GM21528 (cell line): ENCODE measurements at regions not wholly inside any gene's neighbourhood (a gene's known extent, or its start where the extent isn't known, plus 50 kb on each side); places are given as distances from the start of the nearest gene placed in this dataset.

Source experiments
- ATAC-seq: cut with Tn5 transposase; IDR thresholded peaks from one replicate; pipeline ENCODE4 v1.9.1; 2021; ENCODE audit warnings: mild to moderate bottlenecking, moderate library complexity; ENCODE audit not compliant: unreplicated experiment, low FRiP score

DNA sequence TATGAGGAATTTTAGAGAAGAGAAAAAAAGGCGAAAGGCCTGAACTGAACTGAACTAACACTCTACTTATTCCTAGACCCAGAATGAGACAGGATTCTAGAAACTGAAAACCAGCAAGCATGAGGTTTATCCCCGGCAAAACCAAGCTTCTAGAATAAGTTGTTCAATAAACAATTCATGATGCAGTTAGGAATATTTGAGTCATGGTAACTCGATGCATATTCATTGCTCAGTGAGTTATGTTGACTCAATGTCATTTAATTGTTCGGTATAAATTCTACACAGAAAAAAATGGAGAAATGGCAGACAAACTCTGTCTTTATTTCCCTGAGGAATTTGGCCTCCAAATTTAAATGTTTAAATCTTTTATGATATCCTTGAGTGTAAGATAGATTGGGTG, 321.5 kb downstream of the SATB2 start:
- ATAC-seq = no peak

DNA sequence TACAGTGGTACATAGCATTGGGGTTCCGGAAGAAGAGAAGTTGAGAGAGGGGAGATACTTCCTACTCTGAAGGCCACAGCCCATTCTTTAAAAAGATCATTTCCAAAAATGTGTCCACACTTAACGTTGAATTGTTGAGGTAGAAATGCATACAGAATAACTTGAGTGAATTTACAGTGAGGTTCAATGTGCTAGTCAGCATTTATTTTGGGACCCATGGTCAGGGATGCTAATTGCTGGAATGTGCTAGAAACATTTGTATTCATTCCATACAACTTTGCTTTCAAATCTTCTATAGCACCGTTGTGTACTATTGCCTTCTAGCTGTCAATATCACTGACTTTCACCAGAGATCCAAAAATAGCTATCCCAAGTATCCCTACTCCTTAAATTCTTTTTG, 325.9 kb downstream of the SATB2 start:
- ATAC-seq = no peak

DNA sequence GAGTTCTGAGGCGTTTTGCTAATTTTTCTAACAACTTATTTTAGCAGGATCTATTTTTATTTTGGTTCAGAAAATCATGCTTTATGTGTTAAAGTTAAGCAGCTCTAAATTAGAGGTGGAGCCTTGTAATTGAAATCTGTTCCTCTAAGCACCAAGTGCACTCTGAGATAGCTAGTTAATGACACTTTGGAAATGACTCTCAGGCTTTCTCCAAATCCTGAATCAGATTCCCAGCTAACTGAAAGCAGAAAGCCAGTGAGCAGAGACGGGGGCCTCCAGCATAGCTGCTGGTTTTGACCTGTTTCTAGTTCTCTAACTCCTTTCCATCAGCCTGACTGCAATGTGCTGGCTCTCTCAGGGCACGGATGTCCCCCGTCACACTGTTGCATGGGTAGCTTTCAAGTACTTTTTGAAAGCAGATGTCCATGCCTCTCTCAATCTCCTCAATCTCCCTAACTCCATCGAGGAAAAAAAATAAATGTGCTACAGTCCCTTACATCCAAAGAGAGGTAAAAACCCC, 326.5 kb downstream of the SATB2 start:
- ATAC-seq = no peak

DNA sequence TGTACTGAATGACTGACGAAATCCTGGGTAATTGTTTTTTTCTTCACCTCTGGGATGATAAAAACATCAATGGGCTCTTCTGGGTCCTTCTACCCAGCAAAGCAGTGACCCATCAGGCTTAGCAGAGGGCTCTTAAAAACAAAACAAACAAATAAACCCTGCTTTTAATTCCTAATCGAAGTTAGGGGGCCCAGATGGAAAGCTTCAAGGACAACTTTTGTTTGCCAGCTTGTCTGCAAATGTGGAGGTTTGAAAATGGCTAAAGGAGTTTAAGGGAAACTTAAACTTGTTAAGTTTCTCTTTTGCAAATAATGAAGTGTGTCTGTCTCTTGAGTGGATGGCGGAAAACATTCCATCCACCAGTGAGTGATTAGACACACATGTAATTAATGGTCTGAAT, 327.2 kb downstream of the SATB2 start:
- ATAC-seq = no peak

DNA sequence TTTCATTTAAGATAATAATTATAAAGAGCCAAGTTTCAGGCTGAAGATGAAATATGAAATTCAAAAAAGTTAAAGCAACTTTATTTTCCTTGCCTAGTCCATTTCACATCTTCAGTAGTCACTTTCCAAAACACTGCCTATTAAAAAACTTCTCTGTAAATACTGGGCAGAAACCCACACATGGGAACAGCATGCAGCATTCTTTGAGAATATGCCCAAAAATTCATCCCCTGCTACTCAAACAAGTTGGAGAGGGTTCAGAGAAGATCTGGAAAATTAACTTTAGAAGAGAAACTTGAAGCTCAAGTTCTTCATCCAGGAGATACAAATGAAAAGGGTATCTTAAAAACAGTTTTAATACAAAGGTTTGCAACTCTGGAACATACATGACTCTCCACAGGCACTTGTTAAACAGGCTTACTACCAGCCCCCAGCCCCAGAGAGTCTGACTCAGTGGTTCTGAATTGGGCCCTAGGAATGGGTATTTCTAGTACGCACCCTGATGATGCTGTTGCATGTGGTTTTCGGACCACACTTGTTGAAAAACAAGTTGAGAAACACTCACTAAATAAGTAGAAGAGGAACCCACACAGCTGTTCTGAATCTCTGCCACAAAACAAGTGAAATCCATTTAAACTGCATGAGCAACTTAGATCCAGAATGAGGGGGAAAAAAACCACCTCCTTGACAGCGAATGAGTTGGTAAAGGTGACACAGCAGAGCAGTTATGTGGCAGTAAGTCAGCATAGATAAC, 329.1 kb downstream of the SATB2 start:
- ATAC-seq = no peak

DNA sequence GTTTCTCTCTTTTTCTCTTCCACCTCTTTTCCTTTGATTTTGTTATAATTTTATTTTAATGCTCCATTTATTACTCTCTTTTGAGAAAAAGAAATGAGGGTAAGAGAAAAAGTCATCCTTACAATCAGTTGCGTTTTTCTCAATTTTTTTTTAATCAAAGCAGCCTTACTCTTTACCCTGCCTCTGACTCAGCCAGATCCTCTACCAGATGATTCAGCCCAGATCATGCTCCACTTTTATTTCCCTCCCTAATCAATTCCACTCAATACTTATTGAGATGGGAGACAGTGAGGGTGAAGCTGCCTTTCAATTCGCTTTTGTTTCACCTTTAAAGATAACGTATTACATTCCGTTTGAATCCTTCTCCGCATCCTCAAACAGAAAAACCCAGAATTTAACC, 337.9 kb downstream of the SATB2 start:
- ATAC-seq = no peak

DNA sequence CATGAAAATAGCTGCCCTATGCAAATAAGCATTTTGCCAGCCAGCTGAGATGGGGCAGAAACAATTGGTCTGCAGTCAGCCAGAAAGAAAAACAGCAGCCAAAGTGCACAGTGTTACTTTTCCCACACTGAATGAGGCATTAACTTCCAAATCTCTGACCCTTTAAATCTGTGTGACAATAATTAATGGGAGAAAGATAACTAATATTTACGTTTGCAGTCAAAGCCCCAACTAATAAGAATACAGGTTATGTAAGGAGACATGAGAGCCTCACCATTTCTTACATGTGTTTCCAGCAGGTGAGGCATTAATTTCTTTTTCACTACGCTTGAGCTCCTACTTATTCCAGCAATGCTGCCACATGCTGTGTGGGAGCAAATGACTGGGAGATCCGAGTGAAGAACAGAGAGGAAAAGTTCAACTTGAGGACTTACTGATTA, 339.0 kb downstream of the SATB2 start:
- no peak for ATAC-seq

DNA sequence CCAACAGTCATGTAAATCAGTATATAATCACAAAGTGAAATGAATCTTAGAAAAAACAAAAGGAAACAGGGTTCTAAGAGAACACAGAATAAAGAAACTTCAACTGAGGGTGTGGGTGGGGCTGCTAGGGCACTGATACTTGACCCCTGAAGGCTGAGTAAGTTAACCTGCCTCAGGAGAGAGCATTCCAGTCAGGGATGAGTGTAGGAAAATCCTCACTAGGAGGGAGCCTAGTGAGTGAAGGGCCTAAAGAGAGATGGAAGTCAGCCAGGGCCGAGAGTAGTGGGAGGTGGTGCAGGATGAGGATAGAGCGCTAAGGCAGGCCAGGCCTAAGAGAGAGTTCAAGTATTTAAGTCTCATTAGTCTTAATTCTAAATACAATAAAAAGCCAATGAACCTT, 342.6 kb downstream of the SATB2 start:
- no peak for ATAC-seq

DNA sequence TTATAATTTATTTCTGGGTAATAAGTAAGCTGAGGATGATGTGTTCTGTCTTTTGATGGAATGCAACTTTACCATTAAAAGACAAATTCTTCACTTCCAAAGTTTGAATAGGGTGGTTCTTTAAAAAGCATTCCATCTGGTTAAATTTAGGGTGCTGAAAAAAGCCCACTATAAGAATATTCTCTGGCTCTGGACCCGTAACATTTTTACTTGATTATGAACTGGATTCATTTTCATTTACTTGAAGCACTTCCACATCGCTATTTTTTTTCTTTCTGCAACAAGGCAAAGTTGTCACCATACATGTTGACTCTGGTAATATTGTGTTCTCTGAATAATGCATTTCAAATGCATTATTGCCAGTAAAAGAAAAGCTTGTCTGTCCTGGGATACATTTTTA, 344.6 kb downstream of the SATB2 start:
- ATAC-seq = no peak

DNA sequence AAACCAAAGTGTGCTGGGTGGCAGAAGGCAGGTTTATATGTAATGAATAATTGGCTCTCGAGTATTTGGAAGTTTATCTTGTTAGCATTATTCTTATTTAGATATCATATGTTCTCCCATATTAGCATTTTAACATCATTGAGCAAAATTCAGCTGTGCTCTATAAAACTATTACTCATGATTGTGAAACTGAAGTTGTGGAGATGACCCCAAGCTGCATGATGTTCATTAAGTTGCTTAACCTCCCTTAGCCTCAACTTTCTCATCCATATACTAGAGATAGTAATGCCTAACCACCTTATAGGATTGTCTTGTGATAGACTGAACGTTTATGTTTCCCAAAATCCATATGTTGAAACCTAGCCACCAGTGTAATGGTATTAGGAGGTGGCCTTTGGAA, 346.3 kb downstream of the SATB2 start:
- ATAC-seq = no peak

DNA sequence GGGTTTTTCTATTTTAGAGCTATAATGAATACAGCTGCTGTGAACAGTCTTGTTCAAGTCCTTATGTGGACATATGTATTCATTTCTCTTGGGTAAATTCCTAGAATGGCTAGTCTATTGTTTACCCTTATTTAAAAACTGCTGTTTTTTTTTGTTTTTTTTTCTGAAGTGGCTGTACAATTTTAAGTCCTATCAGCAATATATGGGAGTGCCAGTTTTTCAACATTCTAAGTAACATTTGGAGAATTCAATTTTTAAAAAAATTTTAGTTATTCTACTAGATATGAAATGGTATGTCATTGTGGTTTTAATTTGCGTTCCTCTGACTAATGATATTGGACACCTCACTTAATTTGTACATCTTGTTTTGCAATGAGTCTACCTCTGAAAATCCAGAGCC, 349.7 kb downstream of the SATB2 start:
- ATAC-seq = no peak

DNA sequence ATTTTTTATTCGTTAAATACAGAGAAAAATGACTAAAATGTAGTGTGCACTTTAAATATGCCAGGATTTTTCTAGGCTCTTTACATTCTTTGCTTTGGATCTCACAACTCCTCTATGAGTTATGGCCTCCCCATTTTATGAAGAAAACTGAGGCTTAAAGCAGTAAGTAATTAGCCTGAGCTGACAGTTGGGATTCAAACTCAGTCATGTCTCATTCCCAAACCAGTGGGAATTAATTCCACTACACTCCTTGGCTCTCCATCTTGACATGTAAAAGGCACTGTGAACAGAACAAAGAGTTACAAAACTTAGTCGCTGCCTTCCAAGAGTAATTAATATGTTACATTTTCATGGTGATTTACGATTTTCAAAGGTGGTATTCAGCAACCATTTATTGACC, 351.9 kb downstream of the SATB2 start:
- no peak for ATAC-seq

DNA sequence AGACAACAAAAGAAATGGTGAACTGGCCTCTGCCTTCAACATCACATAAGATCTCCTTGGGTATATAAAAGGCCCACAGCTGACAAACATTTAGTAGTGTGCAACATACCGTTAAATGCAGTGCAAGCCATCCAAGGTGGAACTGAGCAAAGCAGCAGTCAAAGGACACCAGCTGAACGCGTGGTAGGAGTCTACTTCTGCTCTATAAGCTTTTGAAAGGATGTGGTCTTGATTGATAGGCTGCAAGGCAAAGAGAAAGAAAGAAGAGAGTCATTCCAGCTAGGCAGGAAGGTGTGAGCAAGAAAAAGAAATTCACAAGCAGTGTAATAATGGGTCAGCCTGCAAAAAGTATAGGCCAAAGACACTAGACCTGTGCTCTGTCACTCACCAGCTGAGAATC, 356.3 kb downstream of the SATB2 start:
- no peak for ATAC-seq

DNA sequence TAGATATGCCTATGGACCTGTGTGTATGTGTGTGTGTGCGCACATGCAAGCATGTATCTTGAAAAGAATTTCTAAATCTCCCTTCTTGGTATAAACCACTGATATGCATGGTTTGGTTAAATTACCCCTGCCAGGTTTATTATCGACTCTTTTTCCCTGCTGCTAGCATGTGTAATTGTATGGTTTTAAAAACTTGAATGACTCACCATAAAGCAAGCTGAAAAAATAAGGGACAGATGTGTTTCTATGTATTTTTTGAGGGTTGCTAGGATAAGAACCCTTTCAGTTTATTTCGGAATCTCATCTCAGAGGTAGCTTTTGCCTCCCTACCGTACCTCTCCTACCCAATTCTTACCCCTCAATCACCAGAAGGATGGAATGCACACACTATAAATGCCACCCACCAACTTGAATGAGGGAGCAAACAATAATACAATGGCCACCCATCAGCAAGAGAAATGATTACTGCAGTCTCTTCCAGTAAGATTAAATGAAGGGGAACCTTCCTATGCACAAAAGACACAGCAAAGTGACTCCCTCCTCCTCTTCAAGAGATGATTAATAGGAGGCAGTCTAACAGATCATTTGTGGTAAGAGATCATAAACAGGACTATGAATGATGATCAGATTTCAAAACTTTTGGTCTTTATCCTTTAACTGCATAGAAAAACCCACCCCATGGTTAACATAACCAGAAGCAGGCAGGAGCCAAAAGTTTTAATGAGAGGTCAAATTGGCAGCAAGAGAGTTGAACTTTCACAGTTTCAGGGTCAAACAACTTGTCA, 357.2 kb downstream of the SATB2 start:
- ATAC-seq = no peak

DNA sequence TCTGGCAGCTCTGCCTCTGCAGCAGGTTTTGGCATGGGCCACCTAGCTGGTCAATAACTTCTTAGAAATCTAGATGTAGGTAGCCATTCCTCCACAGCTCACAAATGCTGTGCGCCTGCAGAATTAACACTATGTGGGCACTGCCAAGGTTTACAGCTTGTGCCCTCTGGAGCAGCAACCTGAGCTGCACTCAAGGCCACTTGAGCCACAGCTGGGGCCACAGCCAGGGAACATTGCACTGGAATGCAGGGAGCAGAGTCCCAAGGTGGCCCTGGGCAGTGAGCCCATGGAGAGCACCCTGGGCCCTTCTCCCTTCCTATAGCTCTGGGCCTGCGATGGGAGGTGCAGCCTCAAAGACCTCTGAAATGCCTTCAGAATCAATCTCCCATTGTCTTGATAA, 365.3 kb downstream of the SATB2 start:
- no peak for ATAC-seq

DNA sequence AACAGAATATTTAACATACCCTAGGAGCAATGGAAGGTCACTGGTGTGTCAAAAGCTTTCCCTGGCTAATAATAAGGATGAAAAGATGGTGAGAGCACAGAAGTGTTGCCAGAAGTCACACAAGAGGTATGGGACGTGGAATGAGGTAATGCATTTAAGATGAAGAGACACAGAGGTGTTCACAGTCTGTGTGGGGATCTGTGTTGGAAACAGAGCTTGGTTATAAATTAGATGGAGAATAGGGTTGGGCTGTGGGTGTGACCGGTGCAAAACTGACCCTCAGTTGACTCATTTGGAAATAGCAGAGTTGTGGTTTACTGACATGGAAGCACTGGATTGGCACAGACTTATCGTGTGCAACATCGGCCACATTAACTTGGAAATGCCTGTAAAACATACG, 372.5 kb downstream of the SATB2 start:
- no peak for ATAC-seq

DNA sequence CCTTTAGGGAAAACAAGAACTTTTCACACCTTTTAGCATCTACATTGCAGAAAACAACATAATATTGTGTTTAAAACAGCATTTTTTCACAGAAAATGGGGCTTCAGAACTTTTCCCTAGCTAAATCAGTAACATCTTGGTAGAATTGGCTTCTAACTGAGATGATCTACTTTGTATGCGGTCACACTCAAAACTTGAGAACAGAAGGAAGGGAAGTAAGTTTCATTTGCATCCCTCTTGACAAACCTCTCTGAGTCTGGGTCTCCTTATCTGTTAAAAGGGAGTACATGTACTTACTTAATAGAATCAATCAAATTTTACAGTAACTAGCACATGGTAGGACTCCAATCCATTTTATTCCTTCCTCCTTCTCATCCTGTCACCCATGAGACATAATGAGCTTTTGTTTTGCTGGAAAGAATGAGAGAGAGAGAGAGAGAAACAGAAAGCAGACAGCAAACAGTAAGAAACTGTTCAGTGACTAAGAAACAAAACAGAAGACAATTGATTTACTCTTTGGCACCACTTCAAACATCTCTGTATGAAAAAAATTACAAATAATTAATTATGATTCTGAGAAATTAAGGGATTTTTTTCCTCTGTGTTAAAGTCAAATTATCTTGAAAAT, 387.3 kb downstream of the SATB2 start:
- ATAC-seq = no peak

DNA sequence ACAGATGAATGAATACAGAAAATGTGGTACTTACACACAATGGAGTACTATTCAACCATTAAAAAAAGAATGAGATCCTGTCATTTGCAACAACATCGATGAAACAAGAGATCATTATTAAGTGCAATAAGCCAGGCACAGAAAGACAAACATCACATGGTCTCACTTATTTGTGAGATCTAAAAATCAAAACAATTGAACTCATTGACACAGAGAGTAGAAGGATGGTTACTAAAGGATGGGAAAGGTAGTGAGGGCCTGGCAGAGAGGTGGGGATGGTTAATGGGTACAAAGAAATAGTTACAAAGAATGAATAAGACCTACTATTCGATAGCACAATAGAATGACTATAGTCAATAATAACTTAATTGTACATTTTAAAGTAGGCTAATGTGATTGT, 393.5 kb downstream of the SATB2 start:
- ATAC-seq = no peak

DNA sequence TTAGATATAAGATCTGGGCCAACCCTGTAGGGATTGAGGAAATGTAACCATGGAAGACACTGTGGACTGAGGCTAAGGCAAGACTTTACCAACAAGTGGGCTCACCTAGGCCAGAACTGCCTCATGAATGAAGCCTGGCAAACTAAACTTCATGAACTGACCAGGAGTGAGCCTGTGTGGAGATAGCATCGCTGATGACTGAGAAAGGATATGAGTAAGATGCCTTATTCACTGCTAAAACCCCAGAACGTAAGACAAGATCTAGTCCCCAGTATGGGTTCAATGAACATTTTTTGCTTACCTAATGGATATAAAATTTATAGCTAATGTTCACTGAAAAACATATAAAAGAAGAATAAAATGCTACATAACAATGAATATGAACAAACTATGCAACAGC, 399.8 kb downstream of the SATB2 start:
- no peak for ATAC-seq

DNA sequence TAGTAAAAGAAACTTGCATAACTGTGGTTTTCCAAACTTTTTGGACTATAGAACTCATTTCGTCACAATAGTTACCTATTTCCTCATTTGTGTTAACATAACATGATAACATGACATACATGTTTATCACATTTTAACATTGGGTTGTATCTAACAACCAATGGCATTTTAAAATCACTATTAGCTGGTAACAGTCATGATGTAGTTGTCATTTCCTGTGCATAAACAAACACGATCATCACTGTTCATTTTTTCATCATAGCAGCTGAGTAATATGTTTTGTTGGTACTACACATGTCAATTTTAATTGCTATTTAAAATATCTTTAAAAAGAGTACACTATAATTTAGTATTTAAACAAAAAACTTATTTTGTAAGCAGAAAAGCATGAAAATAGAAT, 402.4 kb downstream of the SATB2 start:
- no peak for ATAC-seq

DNA sequence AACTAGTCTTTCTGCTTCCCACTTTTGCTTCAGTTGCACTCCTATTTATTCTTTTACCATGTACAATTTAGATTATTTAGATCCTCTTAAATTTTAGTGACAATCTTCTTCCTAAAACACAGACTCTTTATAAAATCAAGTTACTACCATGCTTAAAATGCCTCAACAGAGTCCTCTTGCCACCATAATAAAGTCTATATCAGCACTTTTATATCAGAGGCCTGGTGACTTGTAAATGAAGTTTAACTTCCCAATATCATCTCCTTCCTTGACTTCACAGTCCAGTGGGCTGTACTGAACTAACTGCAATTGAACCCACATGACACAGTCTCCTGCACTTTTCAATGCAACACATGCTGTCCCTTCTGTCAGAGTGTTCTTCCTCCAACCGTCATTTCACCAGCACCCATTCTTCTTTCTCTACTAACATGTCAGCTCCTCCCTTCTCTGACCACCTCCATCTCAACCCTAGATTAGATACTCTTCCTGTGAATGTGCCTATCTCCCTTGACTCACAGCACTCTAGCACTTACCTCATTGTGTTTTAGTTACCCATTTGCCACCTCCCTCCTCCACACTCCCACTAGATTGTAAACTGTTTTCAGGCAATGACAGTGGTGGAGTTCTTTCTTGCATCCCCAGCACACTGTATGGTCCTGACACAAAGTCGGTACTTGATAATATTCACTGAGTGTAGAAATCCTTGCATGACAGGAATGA, 414.9 kb downstream of the SATB2 start:
- ATAC-seq = no peak
